Osteoblast (primary cell): ENCODE measurements at regions not wholly inside any gene's neighbourhood (a gene's known extent, or its start where the extent isn't known, plus 50 kb on each side); places are given as distances from the start of the nearest gene placed in this dataset.

Source experiments
- DNase-seq: peaks from one replicate; pipeline ENCODE4 v3.0.0; 2011; ENCODE audit warnings: low spot score, mixed read lengths; ENCODE audit not compliant: insufficient read length; ENCODE audit errors: missing footprints
- H2AFZ ChIP-seq: 2 replicates; pipeline ENCODE4 v1.6.0; 2011; ENCODE audit warnings: mild to moderate bottlenecking, low read length
- H3K27ac ChIP-seq: 2 replicates; pipeline ENCODE4 v1.5.1; 2011; ENCODE audit warnings: mild to moderate bottlenecking, low read depth, low read length, moderate library complexity
- H3K27me3 ChIP-seq: 2 replicates; pipeline ENCODE4 v1.6.0; 2012; ENCODE audit warnings: mild to moderate bottlenecking, control low read depth, inconsistent platforms, low read length, moderate library complexity; ENCODE audit not compliant: insufficient read depth
- H3K36me3 ChIP-seq: 2 replicates; pipeline ENCODE4 v1.5.1; 2011; ENCODE audit warnings: mild to moderate bottlenecking, low read length, control low read depth, moderate library complexity; ENCODE audit not compliant: insufficient read depth
- H3K4me1 ChIP-seq: 2 replicates; pipeline ENCODE4 v1.5.1; 2011; ENCODE audit warnings: mild to moderate bottlenecking, low read length, control low read depth, moderate library complexity; ENCODE audit not compliant: insufficient read depth
- H3K4me2 ChIP-seq: 2 replicates; pipeline ENCODE4 v1.6.0; 2011; ENCODE audit warnings: mild to moderate bottlenecking, low read length; ENCODE audit not compliant: insufficient read depth
- H3K4me3 ChIP-seq: fragments of 200-600 bp; sonication (generic); 3 replicates; pipeline ENCODE4 v1.5.1; 2012; ENCODE audit warnings: mild to moderate bottlenecking, low read length, inconsistent platforms; ENCODE audit not compliant: insufficient read depth
- H3K79me2 ChIP-seq: 2 replicates; pipeline ENCODE4 v1.6.0; 2012; ENCODE audit warnings: mild to moderate bottlenecking, low read length, control low read depth, inconsistent platforms; ENCODE audit not compliant: insufficient read depth
- H3K9me3 ChIP-seq: 2 replicates; pipeline ENCODE4 v1.5.1; 2011; ENCODE audit warnings: low read depth, low read length, control low read depth
- H4K20me1 ChIP-seq: 2 replicates; pipeline ENCODE4 v1.6.0; 2012; ENCODE audit warnings: mild to moderate bottlenecking, low read length, control low read depth; ENCODE audit not compliant: insufficient read depth
- CTCF ChIP-seq: IDR thresholded peaks from 2 replicates; pipeline ENCODE4 v1.5.1; 2011; ENCODE audit warnings: mild to moderate bottlenecking, low read depth, low read length, moderate library complexity; ENCODE audit errors: extremely low read depth

- Histone ChIP-seq H3K4me2 (no peak overlapping the region), H3K4me1 (no peaks in the 10 kb centered on the region), H3K9me3 (no peaks in the 10 kb centered on the region), H3K79me2 (no peaks in the 10 kb centered on the region), H3K27ac (no peak overlapping the region), H3K27me3 (no peaks in the 10 kb centered on the region), H3K36me3 (no peaks in the 10 kb centered on the region), H3K4me3 (no peak overlapping the region), H2AFZ (no peak overlapping the region), H4K20me1 (no peaks in the 10 kb centered on the region)
- DNase-seq = no peak
- TF ChIP-seq CTCF = no peak
Measured at GRCh38 chr1:184315254-184315653, 71.6 kb upstream of the C1orf21 start.

- no peaks in the 10 kb centered on the region for H3K36me3 ChIP-seq
Measured at GRCh38 chr1:184319879-184320278, 67.0 kb upstream of the C1orf21 start.

GRCh38 chr1:184322253-184322652 lies 64.6 kb upstream of the C1orf21 start:
- DNase-seq = no peak
- Histone ChIP-seq H3K9me3 (no peaks in the 10 kb centered on the region), H3K4me3 (no peak overlapping the region), H3K27ac (no peak overlapping the region), H3K36me3 (no peaks in the 10 kb centered on the region), H3K4me1 (no peaks in the 10 kb centered on the region), H2AFZ (no peak overlapping the region), H4K20me1 (no peaks in the 10 kb centered on the region), H3K27me3 (peaks cover 2% of the 10 kb centered on the region), H3K4me2 (no peak overlapping the region), H3K79me2 (no peaks in the 10 kb centered on the region)
- TF ChIP-seq CTCF = no peak

More at GRCh38 chr1:184319879-184320278, 67.0 kb upstream of the C1orf21 start:
- no peak for DNase-seq
- Histone ChIP-seq H3K9me3 (no peaks in the 10 kb centered on the region), H3K4me3 (no peak overlapping the region), H3K27ac (no peak overlapping the region), H2AFZ (no peak overlapping the region), H3K27me3 (peaks cover 2% of the 10 kb centered on the region), H3K4me2 (no peak overlapping the region), H3K79me2 (no peaks in the 10 kb centered on the region), H3K4me1 (no peaks in the 10 kb centered on the region), H4K20me1 (no peaks in the 10 kb centered on the region)
- TF ChIP-seq CTCF = no peak

GRCh38 chr1:184324972-184325371 lies 61.9 kb upstream of the C1orf21 start:
- no peak overlapping the region for H3K4me2 ChIP-seq
- H3K27ac ChIP-seq = no peak overlapping the region
- no peak overlapping the region for H3K4me3 ChIP-seq
- no peaks in the 10 kb centered on the region for H3K79me2 ChIP-seq
- H3K4me1 ChIP-seq = no peaks in the 10 kb centered on the region
- TF ChIP-seq CTCF = no peak
- H3K9me3 ChIP-seq = no peaks in the 10 kb centered on the region
- H3K36me3 ChIP-seq = no peaks in the 10 kb centered on the region
- H2AFZ ChIP-seq = no peak overlapping the region
- no peaks in the 10 kb centered on the region for H4K20me1 ChIP-seq
- no peak for DNase-seq
- peaks cover 9% of the 10 kb centered on the region for H3K27me3 ChIP-seq
